Amygdala (tissue), 56 donors: ENCODE measurements at regions not wholly inside any gene's neighbourhood (a gene's known extent, or its start where the extent isn't known, plus 50 kb on each side); places are given as distances from the start of the nearest gene placed in this dataset.
"Not testable (repeated sequence)": the region's sequence is repeated elsewhere in the genome, so short reads cannot be mapped to it uniquely, and the experiment has no call there.

Experiments
- DNase-seq, 56 donors: peaks; one replicate each; lab custom pipeline; 2025; lab: John Stamatoyannopoulos, UW

GRCh38 chr12:86663716-86664115 lies 407.5 kb upstream of the MGAT4C start:
- no peak for DNase-seq

- DNase-seq: no peak
Observed at GRCh38 chr12:86663173-86663572, 407.0 kb upstream of the MGAT4C start.

DNA sequence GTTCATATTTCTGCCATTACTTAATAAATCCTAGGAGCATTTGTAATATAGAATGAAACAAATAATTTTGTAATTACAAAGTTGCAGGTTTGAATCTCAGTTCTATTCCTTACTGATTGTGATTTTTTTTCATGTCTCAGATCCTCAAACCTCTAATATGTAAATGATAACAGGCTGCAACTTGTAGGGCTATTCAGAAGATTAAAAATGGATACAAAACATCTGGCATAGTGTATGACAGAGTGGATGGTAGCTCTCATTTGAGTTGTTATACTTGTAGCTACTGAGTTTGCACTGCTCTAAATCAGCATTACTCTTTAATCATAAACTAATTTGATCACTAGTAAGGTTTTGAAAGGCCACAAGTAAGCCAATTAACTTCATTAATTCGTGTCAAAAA lies 406.3 kb upstream of the MGAT4C start:
- DNase-seq: no peak

GRCh38 chr12:86660488-86661147 lies 404.4 kb upstream of the MGAT4C start:
- DNase-seq: no peak

DNA sequence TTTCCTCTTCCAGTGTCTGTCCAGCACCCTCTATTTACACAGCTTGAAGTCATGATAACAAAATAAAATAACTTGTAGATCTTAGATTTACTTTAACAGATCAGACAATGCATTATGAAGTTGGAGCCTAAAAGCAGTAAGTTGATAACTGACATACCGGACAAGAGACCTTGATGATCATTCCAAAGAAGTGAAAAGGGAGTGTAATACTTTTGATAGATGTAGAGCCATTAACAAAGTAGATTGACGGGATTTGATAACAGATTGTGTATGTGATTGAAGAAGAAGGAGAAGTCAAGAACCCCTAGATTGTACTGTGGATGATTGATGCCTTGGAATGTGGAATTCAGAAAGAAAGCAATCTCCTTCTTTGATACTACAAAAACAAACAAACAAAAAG lies 403.8 kb upstream of the MGAT4C start:
- no peak for DNase-seq

DNA sequence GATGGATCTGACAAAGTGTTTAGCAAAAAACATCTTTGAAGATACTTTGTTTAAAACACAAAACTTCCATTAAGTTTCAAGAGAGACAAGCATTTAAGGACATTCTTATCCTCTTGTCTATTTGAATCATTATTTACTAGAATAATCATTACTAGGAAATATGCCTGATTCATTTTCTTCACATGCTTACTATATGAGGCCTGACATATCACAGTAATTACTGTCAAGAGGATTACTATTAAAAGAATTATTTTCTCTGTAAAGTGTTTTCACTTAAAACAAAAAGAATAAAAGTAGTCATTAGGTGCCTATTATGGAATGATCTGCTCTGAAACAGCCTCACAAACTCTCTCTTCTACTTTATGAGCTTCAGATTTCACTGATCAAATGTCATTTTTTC lies 402.1 kb upstream of the MGAT4C start:
- DNase-seq: no peak

GRCh38 chr12:86647800-86648199 lies 391.6 kb upstream of the MGAT4C start:
- DNase-seq: no peak

DNA sequence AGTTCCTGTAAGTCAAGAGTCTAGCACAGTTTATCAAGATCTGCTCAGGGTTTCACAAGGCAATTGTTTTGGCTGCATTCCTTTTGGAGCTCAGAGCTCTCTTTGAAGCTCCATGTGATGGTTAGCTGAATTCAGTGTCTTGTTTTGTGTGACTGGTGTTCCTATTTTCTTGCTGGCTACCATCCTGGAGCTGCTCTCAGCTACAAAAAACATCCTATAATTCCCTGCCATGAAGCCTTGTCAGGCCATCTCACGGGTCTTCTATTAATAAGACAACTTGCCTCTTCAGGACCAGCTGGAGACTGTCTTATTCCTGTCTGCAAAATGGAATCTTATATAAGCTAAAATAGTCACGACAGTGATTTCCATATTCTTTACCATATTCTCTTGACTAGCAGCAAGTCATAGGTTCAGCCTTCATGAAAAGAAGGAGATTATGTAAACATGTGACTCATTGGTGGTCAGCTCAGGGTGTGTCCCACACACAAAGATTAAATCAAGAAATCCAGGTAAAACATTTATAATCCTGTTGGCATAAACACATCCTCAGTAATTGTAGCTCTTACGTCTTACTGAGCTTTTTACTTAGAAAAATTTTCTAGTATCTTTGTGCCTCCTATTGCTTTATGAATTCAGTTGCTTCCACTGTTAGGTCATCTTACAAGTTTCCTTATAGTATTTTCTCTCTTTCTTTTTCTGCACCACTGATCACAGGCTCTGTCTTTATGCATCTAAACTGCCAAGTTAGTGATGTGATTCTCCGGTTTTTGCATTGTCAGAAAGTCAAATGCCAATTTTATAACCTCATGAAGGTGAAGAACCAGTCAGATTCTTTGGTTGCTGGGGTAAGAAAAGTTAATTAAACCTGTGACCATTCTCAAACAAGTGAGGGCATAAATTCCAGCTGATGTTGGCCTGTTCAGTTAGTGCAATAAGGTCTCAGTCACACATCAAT lies 378.5 kb upstream of the MGAT4C start:
- no peak for DNase-seq

GRCh38 chr12:86627001-86627400 lies 370.8 kb upstream of the MGAT4C start:
- DNase-seq: no peak

GRCh38 chr12:86623267-86623666 lies 367.1 kb upstream of the MGAT4C start:
- DNase-seq: no peak

DNA sequence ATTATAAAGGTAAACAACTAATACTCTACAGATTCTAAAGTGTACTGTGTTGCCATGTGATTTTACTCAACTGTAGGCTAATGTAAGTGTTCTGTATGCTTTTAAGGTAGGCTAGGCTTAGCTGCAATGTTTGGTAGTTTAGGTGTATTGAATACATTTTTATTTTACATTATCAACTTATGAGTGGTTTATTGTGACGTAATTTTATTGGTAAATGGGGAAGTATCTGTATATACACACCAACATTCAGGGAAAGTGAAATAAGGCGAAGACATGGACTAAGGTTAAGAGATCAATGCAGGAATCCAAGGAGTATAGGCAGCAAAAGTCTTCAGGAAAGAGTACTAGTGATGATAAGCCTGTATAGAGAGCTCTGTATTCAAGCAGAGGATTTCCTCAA lies 365.8 kb upstream of the MGAT4C start:
- no peak for DNase-seq

GRCh38 chr12:86613311-86613710 lies 357.1 kb upstream of the MGAT4C start:
- no peak for DNase-seq

DNA sequence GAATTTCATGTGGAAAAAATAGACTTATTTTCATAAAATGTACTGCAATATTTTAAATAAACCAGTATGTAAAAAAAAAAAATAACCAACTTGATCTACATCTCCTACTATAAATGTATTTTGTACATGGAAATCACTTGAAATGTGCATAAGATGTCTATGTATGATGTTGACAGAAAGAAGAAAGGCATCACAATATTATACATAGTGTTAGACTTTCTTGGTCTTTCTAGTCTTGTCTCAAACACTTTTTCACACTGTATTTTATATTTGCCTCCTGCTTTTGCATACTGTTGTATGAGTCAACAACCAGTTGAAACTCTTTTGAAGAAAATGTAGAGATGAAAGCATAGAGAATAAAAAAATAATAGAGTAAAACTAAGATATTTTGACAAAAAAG lies 352.4 kb upstream of the MGAT4C start:
- no peak for DNase-seq

GRCh38 chr12:86601550-86602308 lies 345.5 kb upstream of the MGAT4C start:
- DNase-seq: peak in 1 of 56 donors; percentile 0

GRCh38 chr12:86600664-86601231 lies 344.6 kb upstream of the MGAT4C start:
- peak in 1 of 56 donors; percentile 13 for DNase-seq

DNA sequence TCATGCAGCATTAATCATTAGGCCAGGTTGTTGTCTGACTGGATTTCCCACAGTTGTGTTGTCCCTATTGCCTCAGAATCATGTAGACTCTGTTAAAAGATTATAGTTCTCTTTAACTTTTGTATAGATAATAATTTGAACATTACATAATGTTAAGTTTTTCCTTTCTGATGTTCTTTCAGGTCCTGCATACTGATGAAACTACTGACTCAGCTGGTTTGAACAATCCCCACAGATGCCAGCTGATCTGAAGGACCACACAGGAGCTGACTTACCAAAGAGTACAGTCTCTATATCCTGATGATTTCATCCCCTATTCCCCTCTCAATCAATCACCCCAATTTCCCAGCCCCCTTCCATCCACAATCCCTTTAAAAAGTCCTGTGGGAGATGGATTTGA lies 341.2 kb upstream of the MGAT4C start:
- DNase-seq: no peak

DNA sequence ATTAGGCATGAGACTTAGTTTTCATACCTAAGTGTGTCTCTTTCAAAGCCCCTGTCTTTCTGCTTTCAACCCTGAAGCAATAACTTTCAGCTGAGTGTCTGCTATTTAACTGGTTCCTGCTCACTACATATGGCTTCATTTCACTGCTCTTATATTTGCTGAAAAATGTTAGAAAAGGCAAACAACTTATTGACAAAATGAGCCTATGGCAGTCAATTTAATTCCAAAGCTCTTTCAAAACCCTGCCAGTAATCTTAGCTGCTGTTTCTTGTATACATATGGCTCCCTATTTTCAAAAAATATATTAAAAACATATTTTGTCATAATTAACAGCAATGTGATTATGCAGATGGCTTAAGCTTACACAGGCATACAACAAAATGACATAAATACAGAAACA lies 334.1 kb upstream of the MGAT4C start:
- DNase-seq: no peak

DNA sequence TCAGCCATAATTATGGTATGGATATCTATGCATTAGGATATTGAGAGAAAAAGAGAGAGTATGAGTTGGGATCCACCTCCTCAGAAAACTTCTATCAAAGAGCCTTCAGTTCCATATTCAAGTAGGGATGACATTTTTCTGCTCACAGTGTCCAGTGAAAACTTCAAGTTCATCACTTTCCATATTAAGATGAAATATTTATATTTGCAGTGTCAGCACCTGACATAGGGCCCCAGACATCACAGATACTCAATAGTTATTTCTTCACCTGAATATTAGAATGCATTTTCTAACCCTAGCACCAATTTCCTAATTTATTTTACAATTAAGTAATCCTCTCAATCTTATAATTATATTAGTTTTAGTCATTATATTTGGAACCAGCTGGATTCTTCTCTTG lies 318.0 kb upstream of the MGAT4C start:
- no peak for DNase-seq

DNA sequence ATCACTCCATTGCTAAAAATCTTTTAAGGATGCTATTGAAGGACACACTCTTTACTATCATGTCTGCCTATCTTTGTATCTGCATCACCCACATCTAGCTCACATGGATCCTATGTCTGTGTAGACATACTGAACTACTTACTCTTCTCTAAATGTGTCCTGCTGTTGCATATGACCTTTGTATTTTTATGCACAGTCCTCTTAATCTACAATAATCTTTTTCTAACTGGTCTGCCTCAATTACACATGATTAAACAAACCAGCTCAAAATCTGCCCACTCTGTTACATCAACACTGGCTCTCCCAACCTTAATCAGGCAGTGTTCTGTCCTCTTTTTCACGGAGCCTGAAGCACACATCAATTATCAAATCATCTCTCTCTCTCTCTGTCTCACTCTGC lies 316.3 kb upstream of the MGAT4C start:
- no peak for DNase-seq

DNA sequence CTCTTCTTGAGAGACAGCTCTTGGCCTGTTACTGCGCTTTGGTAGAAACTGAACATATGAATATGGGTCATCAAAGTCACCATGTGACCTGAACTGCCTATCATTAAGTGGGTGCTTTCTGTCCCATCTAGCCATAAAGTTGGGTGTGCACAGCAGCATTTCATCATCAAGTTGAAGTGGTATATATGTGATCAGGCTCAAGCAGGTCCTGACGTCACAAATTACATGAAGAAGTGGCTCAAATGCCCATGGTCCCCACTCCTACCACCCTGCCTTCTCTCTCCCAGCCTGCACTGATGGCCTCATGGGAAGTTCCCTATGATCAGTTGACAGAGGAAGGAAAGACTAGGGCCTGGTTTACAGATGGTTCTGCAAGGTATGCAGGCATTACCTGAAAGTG lies 308.8 kb upstream of the MGAT4C start:
- DNase-seq: no peak

GRCh38 chr12:86555491-86555890 lies 299.3 kb upstream of the MGAT4C start:
- DNase-seq: not testable (repeated sequence)
